ENCODE measurements at regions not wholly inside any gene's neighbourhood (a gene's known extent, or its start where the extent isn't known, plus 50 kb on each side); places are given as distances from the start of the nearest gene placed in this dataset.

DNA sequence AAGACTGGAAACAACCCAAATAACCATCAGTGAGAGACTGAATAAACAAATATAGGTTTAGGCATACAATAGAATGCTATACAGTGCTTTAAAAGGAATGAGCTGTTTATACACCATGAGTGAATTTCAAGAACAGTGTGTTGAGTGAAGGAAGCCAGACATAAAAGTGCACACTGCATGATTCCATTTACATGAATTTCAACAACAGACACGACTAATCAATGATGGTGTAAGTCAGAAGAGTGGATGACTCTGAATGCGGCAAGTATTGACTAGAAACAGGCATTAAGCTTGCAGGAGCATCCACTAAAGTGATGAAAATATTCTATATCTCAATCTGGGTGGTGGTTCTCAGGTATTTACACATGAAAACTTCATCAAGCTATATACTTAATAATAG lies 142.7 kb upstream of the SLC39A10 start:
- H3K9me3 ChIP-seq: no peaks in the 10 kb centered on the region
- no peak for DNase-seq (ENCODE audit: low spot score in 2 of 2)
- no peaks in the 10 kb centered on the region for H3K27me3 ChIP-seq
- H3K4me1 ChIP-seq: no peaks in the 10 kb centered on the region
- no peak overlapping the region for H3K4me3 ChIP-seq
- H3K27ac ChIP-seq: no peak overlapping the region
- TF ChIP-seq POLR2A (IDR thresholded peaks at IDR 0.05) (no peak), POLR2AphosphoS5 (IDR thresholded peaks at IDR 0.05) (no peak), EP300 (IDR thresholded peaks at IDR 0.05) (no peak)
- TF ChIP-seq, protein P1, sequence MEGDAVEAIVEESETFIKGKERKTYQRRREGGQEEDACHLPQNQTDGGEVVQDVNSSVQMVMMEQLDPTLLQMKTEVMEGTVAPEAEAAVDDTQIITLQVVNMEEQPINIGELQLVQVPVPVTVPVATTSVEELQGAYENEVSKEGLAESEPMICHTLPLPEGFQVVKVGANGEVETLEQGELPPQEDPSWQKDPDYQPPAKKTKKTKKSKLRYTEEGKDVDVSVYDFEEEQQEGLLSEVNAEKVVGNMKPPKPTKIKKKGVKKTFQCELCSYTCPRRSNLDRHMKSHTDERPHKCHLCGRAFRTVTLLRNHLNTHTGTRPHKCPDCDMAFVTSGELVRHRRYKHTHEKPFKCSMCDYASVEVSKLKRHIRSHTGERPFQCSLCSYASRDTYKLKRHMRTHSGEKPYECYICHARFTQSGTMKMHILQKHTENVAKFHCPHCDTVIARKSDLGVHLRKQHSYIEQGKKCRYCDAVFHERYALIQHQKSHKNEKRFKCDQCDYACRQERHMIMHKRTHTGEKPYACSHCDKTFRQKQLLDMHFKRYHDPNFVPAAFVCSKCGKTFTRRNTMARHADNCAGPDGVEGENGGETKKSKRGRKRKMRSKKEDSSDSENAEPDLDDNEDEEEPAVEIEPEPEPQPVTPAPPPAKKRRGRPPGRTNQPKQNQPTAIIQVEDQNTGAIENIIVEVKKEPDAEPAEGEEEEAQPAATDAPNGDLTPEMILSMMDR (IDR thresholded peaks at IDR 0.05): no peak
- H3K36me3 ChIP-seq: no peaks in the 10 kb centered on the region
- WGBS: 65% methylated on average over 2 of the region's 2 CpGs

DNA sequence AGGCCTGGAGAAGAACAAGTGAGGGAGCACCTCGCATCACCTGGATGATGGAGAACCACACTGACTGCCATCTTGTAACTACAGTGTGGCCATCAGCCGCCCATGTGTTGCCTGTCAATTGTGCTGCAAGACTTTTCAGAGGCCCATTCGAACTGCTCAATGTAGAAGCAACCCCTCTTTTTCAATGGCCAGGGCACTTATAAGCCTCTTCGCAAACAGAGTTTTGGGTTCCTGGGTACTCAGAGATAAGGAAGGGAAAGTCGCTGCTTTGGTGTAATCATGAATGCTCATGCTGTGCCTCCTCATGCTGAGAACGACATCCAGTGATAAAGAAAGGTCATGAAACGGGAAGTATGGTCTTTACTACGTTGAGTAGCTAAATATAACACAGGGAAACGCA lies 143.9 kb upstream of the SLC39A10 start:
- DNase-seq (ENCODE audit: low spot score in 2 of 2): no peak
- 77% methylated on average over 9 of the region's 9 CpGs for WGBS

DNA sequence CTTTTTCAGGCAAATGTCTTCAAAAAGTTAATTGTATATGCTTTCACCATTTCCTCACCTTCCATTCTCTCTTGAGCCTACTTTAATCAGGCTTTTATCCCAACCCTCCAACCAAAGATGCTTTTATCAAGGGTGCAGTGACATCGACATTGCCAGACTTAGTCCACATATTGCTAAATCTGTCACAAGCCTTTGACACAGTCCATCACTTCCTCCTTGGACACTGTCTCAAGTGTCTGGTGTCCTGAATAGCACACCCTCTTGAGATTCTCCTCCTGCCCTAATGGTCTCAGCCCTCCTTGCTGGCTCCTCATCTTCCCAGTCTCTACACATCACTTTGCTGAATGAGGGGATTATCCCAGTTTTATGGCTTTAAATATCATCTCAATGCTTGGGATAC lies 147.5 kb upstream of the SLC39A10 start:
- H3K36me3 ChIP-seq: no peaks in the 10 kb centered on the region
- H3K27ac ChIP-seq: no peak overlapping the region
- H3K27me3 ChIP-seq: no peaks in the 10 kb centered on the region
- no peaks in the 10 kb centered on the region for H3K4me1 ChIP-seq
- DNase-seq (ENCODE audit: low spot score in 2 of 2): no peak
- WGBS: 84% methylated on average over 1 of the region's 1 CpG
- H3K4me3 ChIP-seq: no peak overlapping the region
- no peaks in the 10 kb centered on the region for H3K9me3 ChIP-seq
- no peak for TF ChIP-seq POLR2AphosphoS5 (IDR thresholded peaks at IDR 0.05)
- no peak for TF ChIP-seq EP300 (IDR thresholded peaks at IDR 0.05)
- TF ChIP-seq, protein P1 (IDR thresholded peaks at IDR 0.05): no peak
- no peak for TF ChIP-seq POLR2A (IDR thresholded peaks at IDR 0.05)

More for the DNA sequence above, 143.9 kb upstream of the SLC39A10 start:
- Histone ChIP-seq H3K36me3 (no peaks in the 10 kb centered on the region), H3K27me3 (no peaks in the 10 kb centered on the region), H3K27ac (no peak overlapping the region), H3K4me3 (no peak overlapping the region), H3K4me1 (no peaks in the 10 kb centered on the region), H3K9me3 (no peaks in the 10 kb centered on the region)
- TF ChIP-seq, protein P1 (IDR thresholded peaks at IDR 0.05): no peak
- TF ChIP-seq EP300 (IDR thresholded peaks at IDR 0.05) (no peak), POLR2AphosphoS5 (IDR thresholded peaks at IDR 0.05) (no peak), POLR2A (IDR thresholded peaks at IDR 0.05) (no peak)

DNA sequence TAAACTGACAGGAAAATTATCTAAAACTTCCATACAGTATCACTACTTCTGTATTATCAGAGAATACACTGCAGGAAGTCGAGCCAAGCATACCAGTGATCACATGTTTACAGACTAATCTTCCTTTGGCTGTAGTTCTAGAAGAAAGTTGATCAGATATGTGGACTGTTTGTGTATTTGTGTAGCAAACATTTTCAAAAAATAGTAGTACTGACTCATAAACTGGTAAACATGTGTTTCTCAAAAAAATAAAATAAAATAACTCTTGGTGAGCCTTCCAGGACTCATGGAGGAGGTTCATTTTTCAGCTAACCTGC lies 148.9 kb upstream of the SLC39A10 start:
- Histone ChIP-seq H3K27ac (no peak overlapping the region), H3K4me1 (no peaks in the 10 kb centered on the region), H3K27me3 (no peaks in the 10 kb centered on the region), H3K36me3 (no peaks in the 10 kb centered on the region), H3K9me3 (no peaks in the 10 kb centered on the region), H3K4me3 (no peak overlapping the region)
- no peak for DNase-seq (ENCODE audit: low spot score in 2 of 2)
- 76% methylated on average over 1 of the region's 1 CpG for WGBS
- TF ChIP-seq, protein P1 (IDR thresholded peaks at IDR 0.05): no peak
- TF ChIP-seq POLR2A (IDR thresholded peaks at IDR 0.05): no peak
- TF ChIP-seq POLR2AphosphoS5 (IDR thresholded peaks at IDR 0.05): no peak
- TF ChIP-seq EP300 (IDR thresholded peaks at IDR 0.05): no peak

DNA sequence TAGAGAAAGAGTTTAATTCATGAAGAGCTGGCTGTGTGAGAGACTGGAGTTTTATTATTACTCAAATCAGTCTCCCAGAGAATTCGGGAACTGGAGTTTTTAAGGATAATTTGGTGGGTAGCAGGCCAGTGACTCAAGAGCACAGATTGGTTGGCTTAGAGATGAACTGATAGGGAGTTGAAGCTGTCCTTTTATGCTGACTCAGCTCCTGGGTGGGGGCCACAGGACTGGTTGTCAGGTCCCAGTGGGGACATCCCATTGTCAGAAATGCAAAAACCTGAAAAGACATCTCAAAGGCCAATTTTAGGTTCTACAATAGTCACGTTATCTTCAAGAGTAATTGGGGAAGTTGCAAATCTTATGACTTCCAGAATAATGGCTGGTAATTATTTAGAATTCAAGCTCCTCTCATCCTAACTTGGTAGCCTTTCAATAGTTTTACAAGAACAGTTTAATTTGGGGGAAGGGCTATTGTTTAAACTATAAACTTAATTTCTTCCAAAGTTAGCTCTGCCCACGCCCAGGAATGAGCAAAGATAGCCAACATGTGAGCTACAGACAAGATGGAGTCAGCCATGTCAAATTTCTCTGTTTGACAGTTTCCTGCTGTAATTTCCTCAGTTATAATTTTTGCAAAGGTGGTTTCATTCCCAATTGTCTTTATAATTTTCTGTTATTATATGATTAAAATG lies 149.4 kb upstream of the SLC39A10 start:
- WGBS: 83% methylated on average over 3 of the region's 3 CpGs
- TF ChIP-seq POLR2A (IDR thresholded peaks at IDR 0.05) (no peak), EP300 (IDR thresholded peaks at IDR 0.05) (no peak), POLR2AphosphoS5 (IDR thresholded peaks at IDR 0.05) (no peak)
- TF ChIP-seq, protein P1 (IDR thresholded peaks at IDR 0.05): no peak
- no peak for DNase-seq (ENCODE audit: low spot score in 2 of 2)
- Histone ChIP-seq H3K27me3 (no peaks in the 10 kb centered on the region), H3K9me3 (no peaks in the 10 kb centered on the region), H3K4me1 (no peaks in the 10 kb centered on the region), H3K27ac (no peak overlapping the region), H3K36me3 (no peaks in the 10 kb centered on the region), H3K4me3 (no peak overlapping the region)

Measured in suprapubic skin (tissue), 4 donors.